MG63 (cell line): ENCODE measurements at regions not wholly inside any gene's neighbourhood (a gene's known extent, or its start where the extent isn't known, plus 50 kb on each side); places are given as distances from the start of the nearest gene placed in this dataset.
"Not testable (repeated sequence)": the region's sequence is repeated elsewhere in the genome, so short reads cannot be mapped to it uniquely, and the experiment has no call there.

Source experiments
- DNase-seq: peaks from one replicate; pipeline ENCODE4 v3.0.0-alpha.2; 2020
- H3K27me3 ChIP-seq: fragments of 250-450 bp; sonication (Bioruptor Pico); 2 replicates; pipeline ENCODE4 v1.5.1; 2020; ENCODE audit warnings: mild to moderate bottlenecking, moderate library complexity
- H3K36me3 ChIP-seq: fragments of 250-450 bp; sonication (Bioruptor Pico); 2 replicates; pipeline ENCODE4 v1.5.1; 2020; ENCODE audit warnings: mild to moderate bottlenecking, moderate library complexity
- H3K4me3 ChIP-seq: fragments of 250-450 bp; sonication (Bioruptor Pico); 2 replicates; pipeline ENCODE4 v1.5.1; 2020; ENCODE audit warnings: mild to moderate bottlenecking, moderate library complexity
- H3K9me3 ChIP-seq: fragments of 250-450 bp; sonication (Bioruptor Pico); 2 replicates; pipeline ENCODE4 v1.5.1; 2020; ENCODE audit warnings: mild to moderate bottlenecking, moderate library complexity

- no peak overlapping the region for H3K4me3 ChIP-seq
- no peaks in the 10 kb centered on the region for H3K27me3 ChIP-seq
- H3K36me3 ChIP-seq: no peaks in the 10 kb centered on the region
- no peak for DNase-seq
- no peaks in the 10 kb centered on the region for H3K9me3 ChIP-seq
These were observed 314.1 kb downstream of the FOXO1 start for GRCh38 chr13:40352380-40352778.

DNA sequence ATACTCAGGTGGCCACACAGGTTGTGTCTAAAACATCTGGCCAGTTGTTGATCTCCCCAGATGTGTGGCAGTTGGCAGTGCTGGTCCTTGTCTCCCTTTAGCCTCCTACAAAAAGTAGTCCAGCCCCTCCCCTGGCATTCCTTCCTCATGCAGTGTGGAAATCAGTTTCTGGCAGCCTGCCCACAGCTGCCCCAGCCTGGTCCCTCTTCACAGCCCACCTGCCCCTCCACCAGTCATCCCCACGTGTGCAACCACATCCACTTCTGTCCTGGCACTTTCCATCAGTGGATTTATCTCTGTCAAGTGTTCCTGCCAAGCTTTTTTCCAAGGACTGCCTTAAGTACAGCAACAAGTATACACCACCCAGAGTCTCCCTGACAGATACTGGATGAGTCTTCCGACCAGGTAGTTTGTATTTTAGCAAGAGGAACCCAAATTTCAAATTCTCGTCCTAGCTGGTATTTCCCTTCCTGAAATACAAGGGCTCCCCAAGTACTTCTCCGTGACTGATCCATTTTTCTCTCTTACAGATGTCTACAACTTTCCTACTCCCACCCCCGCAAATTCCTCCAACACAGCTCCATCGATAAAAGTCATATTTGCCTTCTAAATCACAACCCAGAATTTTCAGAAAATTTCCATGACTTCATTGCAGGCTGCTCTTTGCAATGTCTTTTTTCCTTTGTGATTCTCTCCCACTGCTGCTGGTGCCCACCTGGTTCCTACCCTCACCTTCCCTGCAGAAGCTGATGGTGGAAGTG lies 313.5 kb downstream of the FOXO1 start:
- no peak for DNase-seq
- H3K36me3 ChIP-seq: no peaks in the 10 kb centered on the region
- no peaks in the 10 kb centered on the region for H3K27me3 ChIP-seq
- no peaks in the 10 kb centered on the region for H3K9me3 ChIP-seq
- no peak overlapping the region for H3K4me3 ChIP-seq

GRCh38 chr13:40355126-40355724 lies 311.2 kb downstream of the FOXO1 start:
- Histone ChIP-seq H3K9me3 (no peaks in the 10 kb centered on the region), H3K4me3 (no peak overlapping the region), H3K36me3 (no peaks in the 10 kb centered on the region), H3K27me3 (no peaks in the 10 kb centered on the region)
- DNase-seq: no peak

- no peaks in the 10 kb centered on the region for H3K27me3 ChIP-seq
- no peaks in the 10 kb centered on the region for H3K36me3 ChIP-seq
- no peaks in the 10 kb centered on the region for H3K9me3 ChIP-seq
- no peak overlapping the region for H3K4me3 ChIP-seq
- DNase-seq: no peak
These were observed 310.4 kb downstream of the FOXO1 start for GRCh38 chr13:40356011-40356410.

DNA sequence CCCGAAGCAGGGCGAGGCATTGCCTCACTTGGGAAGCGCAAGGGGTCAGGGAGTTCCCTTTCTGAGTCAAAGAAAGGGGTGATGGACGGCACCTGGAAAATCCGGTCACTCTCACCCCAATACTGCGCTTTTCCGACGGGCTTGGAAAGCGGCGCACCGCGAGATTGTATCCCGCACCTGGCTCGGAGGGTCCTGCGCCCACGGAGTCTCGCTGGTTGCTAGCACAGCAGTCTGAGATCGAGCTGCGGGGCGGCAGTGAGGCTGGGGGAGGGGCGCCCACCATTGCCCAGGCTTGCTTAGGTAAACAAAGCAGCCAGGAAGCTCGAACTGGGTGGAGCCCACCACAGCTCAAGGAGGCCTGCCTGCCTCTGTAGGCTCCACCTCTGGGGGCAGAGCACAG lies 310.0 kb downstream of the FOXO1 start:
- H3K4me3 ChIP-seq, DNase-seq, H3K36me3 ChIP-seq, H3K9me3 ChIP-seq, H3K27me3 ChIP-seq: not testable (repeated sequence)

- no peaks in the 10 kb centered on the region for H3K9me3 ChIP-seq
- no peaks in the 10 kb centered on the region for H3K36me3 ChIP-seq
These were observed 303.9 kb downstream of the FOXO1 start for GRCh38 chr13:40362502-40362901.

DNA sequence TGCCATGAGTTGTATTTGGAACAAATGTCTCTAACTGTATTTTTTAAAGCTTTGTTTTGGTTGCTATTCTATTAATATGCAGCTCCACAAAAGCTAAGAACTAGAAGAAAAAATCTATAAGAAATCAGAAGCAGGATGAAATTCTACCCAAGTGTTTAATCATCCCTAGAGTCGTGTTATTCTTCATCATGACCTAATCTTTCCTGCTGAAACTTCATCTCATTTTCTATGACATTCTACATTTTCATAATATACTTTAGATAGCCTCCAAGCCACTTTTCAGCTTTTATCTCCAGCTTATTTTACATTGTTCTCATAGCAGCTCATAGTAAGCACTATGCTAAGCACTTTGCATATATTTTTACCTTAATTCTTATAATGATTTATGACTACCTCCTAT lies 302.8 kb downstream of the FOXO1 start:
- H3K36me3 ChIP-seq: no peaks in the 10 kb centered on the region
- no peak overlapping the region for H3K4me3 ChIP-seq
- DNase-seq: no peak
- H3K27me3 ChIP-seq: no peaks in the 10 kb centered on the region
- no peaks in the 10 kb centered on the region for H3K9me3 ChIP-seq

More at GRCh38 chr13:40362502-40362901, 303.9 kb downstream of the FOXO1 start:
- DNase-seq: no peak
- Histone ChIP-seq H3K4me3 (no peak overlapping the region), H3K27me3 (no peaks in the 10 kb centered on the region)

- Histone ChIP-seq H3K4me3 (no peak overlapping the region), H3K9me3 (no peaks in the 10 kb centered on the region), H3K27me3 (no peaks in the 10 kb centered on the region), H3K36me3 (no peaks in the 10 kb centered on the region)
- no peak for DNase-seq
These were observed 300.3 kb downstream of the FOXO1 start for GRCh38 chr13:40366119-40366518.

DNA sequence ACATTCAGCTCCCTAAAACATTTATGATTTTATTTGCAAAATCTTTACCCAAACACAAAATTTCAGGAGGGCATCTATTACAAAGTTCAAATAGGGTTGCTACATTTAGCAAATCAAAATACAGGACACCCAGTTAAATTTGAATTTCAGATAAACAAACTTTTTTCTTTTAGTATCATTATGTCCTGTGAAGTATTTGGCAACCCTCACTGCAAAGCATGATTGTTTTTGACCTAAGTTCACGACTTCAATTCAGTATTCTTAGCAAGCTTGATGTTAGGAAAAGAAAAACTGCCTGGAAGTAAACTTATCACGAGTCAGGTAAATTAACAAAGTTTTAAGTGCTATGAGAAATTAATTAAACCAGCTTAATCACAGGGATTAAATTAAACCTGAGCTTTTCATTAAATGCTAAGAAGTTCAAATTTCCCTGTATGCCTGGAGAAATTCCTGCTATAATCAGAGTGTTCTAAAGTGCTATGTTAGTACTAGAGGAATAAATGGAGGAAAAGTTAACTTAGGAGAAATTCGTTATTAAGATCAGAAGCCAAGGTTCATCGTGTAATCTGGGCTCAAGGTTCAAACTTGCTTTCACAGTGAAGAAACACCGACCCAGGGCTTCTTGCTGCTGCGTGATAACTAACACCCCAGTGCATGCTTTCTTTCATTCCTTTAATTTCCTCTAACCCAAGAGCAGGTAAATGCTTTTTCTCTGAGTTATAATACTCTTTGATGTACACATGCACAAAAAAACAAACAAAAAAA lies 298.1 kb downstream of the FOXO1 start:
- H3K9me3 ChIP-seq: no peaks in the 10 kb centered on the region

DNA sequence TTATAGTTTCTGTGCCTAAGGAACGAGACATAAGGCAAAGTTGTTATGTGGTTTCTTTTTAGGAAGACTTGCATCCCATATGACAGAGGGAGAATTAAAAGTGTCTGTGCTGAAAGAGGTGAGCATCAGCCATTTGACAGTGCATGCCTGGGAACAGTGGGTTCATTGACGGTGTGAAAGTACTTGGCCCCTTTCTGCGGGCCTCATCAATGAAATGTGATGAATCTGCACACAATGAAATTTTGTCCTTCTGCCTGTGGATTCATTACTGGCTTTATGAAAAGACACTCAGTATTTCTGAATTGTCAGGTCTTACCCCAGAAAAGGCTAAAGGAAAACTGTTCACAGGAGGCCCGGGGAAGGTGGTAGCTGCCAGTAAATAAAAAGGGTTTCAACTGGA lies 295.8 kb downstream of the FOXO1 start:
- no peak overlapping the region for H3K4me3 ChIP-seq
- no peak for DNase-seq
- H3K9me3 ChIP-seq: no peaks in the 10 kb centered on the region
- H3K36me3 ChIP-seq: no peaks in the 10 kb centered on the region
- H3K27me3 ChIP-seq: no peaks in the 10 kb centered on the region

More for the DNA sequence above, 298.1 kb downstream of the FOXO1 start:
- Histone ChIP-seq H3K36me3 (no peaks in the 10 kb centered on the region), H3K27me3 (no peaks in the 10 kb centered on the region), H3K4me3 (no peak overlapping the region)
- DNase-seq: no peak

GRCh38 chr13:40371531-40372125 lies 294.8 kb downstream of the FOXO1 start:
- Histone ChIP-seq H3K27me3 (no peaks in the 10 kb centered on the region), H3K36me3 (no peaks in the 10 kb centered on the region), H3K9me3 (no peaks in the 10 kb centered on the region), H3K4me3 (no peak overlapping the region)
- peak; percentile 11 for DNase-seq

DNA sequence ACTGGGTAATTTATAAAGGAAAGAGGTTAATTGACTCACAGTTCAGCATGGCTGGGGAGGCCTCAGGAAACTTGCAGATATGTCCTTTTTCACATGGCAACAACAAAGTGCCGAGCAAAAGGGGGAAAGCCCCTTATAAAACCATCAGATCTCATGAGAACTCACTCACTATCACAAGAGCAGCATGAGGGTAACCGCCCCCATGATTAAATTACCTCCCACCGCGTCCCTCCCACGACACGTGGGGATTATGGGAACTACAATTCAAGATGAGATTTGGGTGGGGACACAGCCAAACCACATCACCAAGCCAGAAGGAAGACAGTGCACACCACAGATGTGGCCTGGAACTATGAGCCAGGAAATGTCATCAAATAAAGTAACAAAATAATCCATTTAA lies 292.8 kb downstream of the FOXO1 start:
- H3K4me3 ChIP-seq, H3K27me3 ChIP-seq, DNase-seq, H3K36me3 ChIP-seq, H3K9me3 ChIP-seq: not testable (repeated sequence)

DNA sequence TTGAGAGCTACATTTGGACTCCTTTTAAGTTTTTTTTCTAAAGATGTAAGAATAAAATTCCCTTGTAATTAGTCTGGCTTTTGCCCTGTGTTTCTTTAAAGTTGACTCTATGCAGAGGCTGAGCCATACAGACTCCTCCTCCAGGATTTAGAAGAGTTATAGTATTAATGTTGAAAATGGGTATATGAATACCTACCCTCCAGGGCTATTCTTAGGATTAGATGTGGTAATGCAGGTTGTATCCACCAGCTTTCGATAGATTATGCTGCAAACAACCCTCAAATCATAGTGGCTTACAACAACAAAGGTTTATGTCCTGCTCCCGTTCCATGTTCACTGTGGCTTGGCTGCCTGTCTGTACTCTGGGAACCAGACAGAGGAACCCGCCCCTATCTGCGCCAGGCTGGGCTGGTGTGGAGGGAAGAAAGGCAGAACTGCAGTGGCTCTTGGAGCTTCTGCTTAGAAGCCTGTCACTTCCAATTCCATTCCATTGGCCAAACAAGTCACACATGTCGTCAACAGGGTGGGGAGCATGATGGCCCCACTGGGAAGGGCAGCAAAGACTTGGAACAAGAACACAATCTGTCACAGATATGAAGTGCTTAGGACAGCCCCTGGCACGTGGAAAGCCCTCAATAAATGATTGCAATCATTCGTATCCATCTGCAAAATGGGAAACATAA lies 290.8 kb downstream of the FOXO1 start:
- no peak for DNase-seq
- H3K36me3 ChIP-seq: no peaks in the 10 kb centered on the region
- no peak overlapping the region for H3K4me3 ChIP-seq
- no peaks in the 10 kb centered on the region for H3K9me3 ChIP-seq
- no peaks in the 10 kb centered on the region for H3K27me3 ChIP-seq

- no peaks in the 10 kb centered on the region for H3K36me3 ChIP-seq
- H3K9me3 ChIP-seq: no peaks in the 10 kb centered on the region
- DNase-seq: no peak
- no peak overlapping the region for H3K4me3 ChIP-seq
- H3K27me3 ChIP-seq: no peaks in the 10 kb centered on the region
These were observed 290.1 kb downstream of the FOXO1 start for GRCh38 chr13:40376296-40376849.

GRCh38 chr13:40376867-40377535 lies 289.4 kb downstream of the FOXO1 start:
- Histone ChIP-seq H3K9me3 (no peaks in the 10 kb centered on the region), H3K36me3 (no peaks in the 10 kb centered on the region), H3K4me3 (no peak overlapping the region), H3K27me3 (no peaks in the 10 kb centered on the region)
- DNase-seq: no peak

- no peak overlapping the region for H3K4me3 ChIP-seq
- no peaks in the 10 kb centered on the region for H3K27me3 ChIP-seq
- H3K36me3 ChIP-seq: no peaks in the 10 kb centered on the region
- peak; percentile 75 for DNase-seq
- H3K9me3 ChIP-seq: no peaks in the 10 kb centered on the region
These were observed 288.7 kb downstream of the FOXO1 start for GRCh38 chr13:40377783-40378182.
